NCI-H82 treated with DMSO at 0.1 percent for 48 hours (cell line): ENCODE measurements at regions not wholly inside any gene's neighbourhood (a gene's known extent, or its start where the extent isn't known, plus 50 kb on each side); places are given as distances from the start of the nearest gene placed in this dataset.
"Not testable (repeated sequence)": the region's sequence is repeated elsewhere in the genome, so short reads cannot be mapped to it uniquely, and the experiment has no call there.

Experiments
- DNase-seq: peaks from one replicate; lab custom pipeline; 2025; ENCODE audit not compliant: unreplicated experiment; lab: John Stamatoyannopoulos, UW

DNA sequence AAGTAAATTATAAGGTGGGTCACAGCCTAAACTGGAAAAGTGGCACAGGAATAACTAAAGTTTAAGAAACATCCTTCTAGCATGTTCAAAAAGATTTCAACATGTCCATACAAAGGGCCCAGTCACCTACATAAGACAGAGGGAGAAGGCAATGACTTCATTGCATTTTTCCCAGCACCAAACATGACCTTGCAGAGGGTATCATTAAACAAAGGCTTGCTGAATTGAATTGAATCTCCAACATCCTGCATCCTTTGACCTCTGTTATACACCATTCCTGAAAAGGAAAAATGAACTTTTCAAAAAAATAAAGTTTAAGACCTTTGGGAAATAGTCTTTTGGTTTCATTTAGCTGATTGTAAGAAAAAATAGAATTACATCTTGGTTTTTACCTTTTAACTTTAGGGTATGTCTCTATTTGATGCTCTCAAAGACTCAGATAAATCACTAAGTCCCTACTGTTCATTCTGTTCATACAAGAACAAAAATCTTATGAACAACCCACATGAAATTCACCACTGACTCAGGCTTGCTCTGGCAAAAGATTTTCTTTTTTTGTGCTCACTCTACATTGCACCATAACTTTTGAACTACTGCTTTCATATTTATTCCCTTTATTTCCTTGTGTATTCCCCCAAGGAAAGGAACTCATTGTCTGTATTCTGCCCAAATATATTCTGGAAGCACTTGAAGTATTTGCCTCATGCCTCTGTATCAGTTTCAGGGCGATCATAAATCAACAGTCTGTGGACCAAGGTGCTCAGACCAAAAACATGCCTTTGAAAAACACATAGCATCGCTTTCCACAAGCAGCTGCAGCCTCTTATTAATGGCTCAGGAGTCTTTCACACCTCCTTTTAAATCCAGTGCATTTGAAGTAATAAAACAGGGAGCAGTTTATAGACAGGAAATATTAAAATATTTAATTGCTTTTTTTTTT lies 121.7 kb downstream of the DUSP6 start:
- no peak for DNase-seq

- no peak for DNase-seq
These were observed 123.8 kb downstream of the DUSP6 start for GRCh38 chr12:89228491-89228890.

GRCh38 chr12:89227774-89228173 lies 124.5 kb downstream of the DUSP6 start:
- no peak for DNase-seq

DNA sequence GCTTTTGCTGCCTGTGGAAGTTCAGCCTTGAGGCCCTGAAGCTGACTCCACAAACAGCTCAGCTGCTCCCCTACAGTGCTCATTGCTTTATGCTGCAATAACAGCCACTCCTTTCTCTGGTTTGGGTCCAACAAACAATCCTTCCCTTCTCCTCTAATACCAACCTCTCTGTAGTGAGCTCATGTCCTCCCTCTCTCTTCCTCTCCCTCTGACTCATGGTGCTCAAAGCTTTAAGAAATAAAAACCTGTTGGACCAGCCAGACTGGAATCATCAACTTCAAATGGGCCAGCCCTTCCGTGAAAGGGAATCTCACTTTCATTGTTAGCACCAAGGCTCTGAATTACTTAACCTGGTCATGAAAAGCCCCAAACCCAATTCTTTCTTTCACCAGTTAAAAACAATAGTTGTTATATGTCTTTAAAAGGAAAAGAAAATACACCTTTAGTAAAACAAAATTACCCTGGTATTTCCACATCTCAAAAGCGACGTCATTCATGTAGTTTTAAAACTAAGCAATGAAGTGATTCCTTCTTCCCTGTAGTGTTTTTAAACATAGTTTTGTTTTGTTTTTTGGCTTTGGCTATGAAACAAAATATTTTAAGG lies 126.4 kb downstream of the DUSP6 start:
- no peak for DNase-seq

DNA sequence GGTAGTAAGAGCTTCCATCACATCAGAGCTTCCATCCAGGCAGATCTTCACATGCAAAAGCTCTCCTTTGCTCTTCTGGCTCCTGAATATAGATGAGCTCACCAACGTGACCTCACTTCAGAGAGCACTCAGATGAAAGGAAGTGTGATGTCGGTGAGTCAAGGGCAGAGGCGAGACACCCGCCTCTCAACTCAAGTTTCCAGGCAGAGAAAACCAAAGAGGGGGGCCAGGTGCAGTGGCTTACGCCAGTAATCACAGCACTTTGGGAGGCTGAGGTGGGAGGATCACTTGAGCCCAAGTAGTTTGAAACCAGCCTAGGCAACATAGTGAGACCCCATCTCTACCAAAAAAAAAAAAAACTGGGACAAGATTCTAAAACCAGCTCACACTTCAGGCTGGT lies 126.9 kb downstream of the DUSP6 start:
- DNase-seq, result no peak

GRCh38 chr12:89222580-89222979 lies 129.7 kb downstream of the DUSP6 start:
- DNase-seq, result not testable (repeated sequence)

GRCh38 chr12:89217472-89217871 lies 134.8 kb downstream of the DUSP6 start:
- no peak for DNase-seq

DNA sequence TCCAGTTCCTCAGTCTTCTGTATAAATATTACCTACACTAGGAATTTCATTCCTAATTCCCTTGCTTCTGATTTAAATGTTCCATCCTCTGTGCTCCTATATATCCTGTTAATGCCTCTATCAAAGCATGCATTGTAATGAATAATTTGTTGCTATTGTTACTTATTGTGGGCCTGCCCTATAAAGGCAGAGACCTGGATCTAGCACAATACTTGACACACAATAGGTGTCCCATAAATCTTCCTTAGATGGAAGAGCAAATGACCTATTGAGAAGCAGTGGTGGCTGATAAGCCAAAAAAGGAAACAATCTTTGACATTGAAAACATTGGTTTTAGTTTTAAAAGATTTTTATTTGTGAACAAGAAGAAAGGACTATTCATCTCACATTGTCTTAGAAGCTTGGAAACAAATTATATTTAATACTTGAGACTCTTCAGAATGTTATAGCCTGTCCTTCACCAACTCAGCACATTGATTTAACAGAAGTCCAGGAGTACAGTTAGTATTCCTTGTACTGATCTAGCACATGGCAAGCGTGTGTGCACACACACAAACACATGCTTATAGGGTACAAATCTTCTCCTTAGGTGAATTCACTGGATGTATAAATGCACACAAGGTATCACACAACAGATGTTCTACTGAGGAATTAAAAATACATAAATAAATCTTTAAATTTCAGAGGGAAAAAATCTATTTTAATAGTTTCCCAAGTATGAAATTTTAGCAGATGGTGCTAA lies 135.9 kb downstream of the DUSP6 start:
- no peak for DNase-seq

- no peak for DNase-seq
These were observed 137.1 kb downstream of the DUSP6 start for GRCh38 chr12:89215196-89215595.

DNA sequence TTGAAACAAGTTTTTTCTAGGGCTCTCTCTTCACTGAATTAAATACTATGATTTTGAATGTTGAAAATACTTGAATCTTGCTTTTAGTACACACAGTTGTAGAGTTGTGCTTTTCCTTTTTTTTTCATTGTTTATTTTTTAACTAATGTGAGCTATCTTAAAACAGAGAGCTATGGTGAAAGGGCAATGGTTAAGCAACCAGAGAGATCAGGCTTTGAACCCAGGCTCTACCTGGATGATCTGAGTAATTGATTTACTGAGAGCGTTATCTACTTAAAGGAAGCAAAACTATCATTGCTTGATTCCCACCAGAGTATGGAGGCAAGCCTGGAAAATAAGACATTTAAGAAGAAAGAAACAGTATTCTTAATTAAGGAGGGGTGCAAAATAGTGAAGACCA lies 138.6 kb downstream of the DUSP6 start:
- no peak for DNase-seq

- no peak for DNase-seq
These were observed 139.2 kb downstream of the DUSP6 start for GRCh38 chr12:89213139-89213538.

DNA sequence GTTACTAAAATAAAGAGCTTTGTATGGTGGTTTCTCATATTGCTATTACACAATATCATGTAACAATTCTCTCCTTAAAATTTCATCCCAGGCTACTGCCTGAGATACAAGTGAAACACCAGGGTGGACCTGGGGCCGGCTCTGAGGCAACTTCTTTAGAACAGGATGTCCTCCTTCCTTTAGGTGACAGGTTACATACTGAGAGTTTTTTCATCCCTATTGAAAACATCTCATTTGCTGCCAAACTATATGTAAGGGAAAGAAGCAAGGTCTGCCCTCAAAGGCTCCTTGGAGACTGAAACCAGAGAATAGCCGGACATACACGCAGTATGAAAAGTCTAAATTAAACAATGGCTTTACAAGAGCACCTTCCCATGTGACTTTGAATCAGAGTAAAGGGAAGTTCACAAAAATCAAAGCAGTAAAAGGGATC lies 139.9 kb downstream of the DUSP6 start:
- DNase-seq, result no peak

- DNase-seq, result no peak
These were observed 140.8 kb downstream of the DUSP6 start for GRCh38 chr12:89211456-89211855.

DNA sequence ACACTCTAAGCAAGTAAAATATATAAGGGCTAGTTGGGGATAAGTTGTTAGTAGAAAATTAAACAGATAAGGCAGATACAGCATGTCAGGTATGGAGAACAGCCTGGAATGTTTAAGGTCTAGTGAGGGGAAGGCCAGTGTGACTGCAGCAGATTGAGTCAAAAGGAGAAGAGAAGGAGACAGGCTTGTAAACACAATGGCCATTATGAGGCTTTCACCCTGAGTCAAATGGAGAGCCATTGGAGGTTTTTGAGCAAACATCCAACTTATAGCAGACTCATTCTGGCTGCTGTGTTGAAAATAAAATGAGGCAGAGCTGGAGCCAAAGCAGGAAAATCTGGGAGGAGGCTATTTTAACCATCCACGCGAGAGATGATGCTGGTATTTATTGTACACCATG lies 142.0 kb downstream of the DUSP6 start:
- no peak for DNase-seq

DNA sequence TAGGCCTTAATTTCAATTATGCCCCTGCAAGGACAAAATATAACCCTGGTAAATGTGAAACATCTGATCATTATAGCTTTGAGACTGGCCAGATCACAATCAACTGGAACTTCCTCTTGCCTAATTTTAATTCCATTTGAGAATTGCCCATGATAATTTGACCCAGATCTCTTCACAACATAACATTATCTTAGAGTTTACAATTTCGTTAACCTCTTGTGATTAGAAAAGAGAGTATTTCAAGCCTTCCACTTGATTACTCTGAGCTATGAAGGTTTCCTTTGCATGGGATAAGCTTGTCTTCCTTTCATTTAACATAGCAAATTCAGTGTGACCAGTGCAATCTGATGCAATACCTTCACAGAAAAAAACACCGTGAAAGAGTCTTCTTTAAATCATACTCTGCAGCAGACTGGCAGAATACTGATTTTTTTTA lies 143.6 kb downstream of the DUSP6 start:
- no peak for DNase-seq

GRCh38 chr12:89206390-89206789 lies 145.9 kb downstream of the DUSP6 start:
- DNase-seq, result no peak

GRCh38 chr12:89205517-89205916 lies 146.8 kb downstream of the DUSP6 start:
- no peak for DNase-seq

- DNase-seq, result no peak
These were observed 149.2 kb downstream of the DUSP6 start for GRCh38 chr12:89203144-89203543.

DNA sequence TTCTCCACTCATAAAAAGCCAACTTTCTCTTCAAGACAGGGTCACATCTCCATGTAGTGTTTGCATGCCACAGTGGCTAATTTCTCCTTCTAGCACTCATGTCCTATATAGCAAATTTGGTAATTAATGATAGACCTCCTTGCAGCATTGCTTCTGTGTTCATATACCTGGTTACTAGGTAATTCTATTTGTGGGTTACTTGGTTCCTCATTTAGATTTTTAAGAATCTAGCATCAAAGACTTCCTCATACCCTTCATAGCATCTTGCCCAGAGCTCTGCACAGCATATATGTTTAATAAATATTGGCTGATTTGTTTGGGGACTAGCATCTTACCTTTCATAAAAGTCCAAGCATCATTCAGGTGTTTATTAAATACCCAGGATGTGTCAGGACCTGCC lies 152.1 kb downstream of the DUSP6 start:
- no peak for DNase-seq

GRCh38 chr12:89195470-89195869 lies 156.8 kb downstream of the DUSP6 start:
- DNase-seq, result no peak

DNA sequence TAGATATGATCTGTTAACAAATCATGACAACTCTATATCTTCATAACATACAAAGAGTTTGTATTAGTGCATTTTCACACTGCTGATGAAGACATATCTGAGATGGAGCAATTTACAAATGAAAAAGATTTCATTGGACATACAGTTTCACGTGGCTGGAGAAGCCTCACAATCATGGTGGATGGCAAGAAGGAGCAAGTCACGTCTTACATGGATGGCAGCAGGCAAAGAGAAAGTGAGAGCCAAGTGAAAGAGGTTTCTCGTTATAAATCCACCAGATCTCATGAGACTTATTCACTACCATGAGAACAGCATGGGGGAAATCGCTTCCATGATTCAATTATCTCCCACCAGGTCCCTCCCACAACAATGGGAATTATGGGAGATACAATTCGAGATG lies 157.6 kb downstream of the DUSP6 start:
- DNase-seq, result no peak

DNA sequence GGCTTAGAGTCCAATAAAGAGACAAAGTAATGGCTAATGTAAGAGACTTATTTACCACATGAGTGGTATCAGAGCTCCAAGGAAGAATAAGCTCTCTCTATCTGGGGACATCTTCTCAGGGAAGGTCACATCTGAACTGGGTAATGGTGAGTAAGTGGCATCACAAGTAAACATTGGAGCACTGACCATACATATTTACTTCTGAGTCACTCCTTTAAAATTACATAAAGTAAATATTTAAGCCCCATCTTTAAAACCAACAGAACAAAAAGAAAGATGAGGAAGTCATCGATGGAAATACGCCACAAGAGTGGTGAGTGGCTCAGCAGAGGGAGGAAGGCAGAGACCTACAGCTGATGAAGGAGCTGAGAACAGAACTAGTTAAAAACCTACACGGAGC lies 159.9 kb downstream of the DUSP6 start:
- DNase-seq, result no peak
